Liver (tissue), 7 donors: ENCODE measurements at regions not wholly inside any gene's neighbourhood (a gene's known extent, or its start where the extent isn't known, plus 50 kb on each side); places are given as distances from the start of the nearest gene placed in this dataset.

ENCODE experiments used
- DNase-seq: peaks from one replicate; pipeline ENCODE4 v3.0.0-alpha.2; 2017; ENCODE audit warnings: low spot score
- H3K27ac ChIP-seq, 2 donors: one replicate each; pipeline ENCODE4 v1.7.0; 2013; ENCODE audit warnings: inconsistent platforms in 2 of 2, low read length in 2 of 2, control low read depth in 1 of 2, low read depth in 1 of 2, mild to moderate bottlenecking in 1 of 2
- H3K27me3 ChIP-seq, 4 donors: one replicate each; pipeline versions ENCODE4 v1.6.1 to v1.7.0; 2013; ENCODE audit warnings: low read length in 3 of 4, inconsistent platforms in 1 of 4, mild to moderate bottlenecking in 1 of 4, moderate library complexity in 1 of 4; ENCODE audit not compliant: control insufficient read depth in 4 of 4, insufficient read depth in 4 of 4
- H3K36me3 ChIP-seq, 4 donors: one replicate each; pipeline versions ENCODE4 v1.6.1 to v1.7.0; 2013; ENCODE audit warnings: low read length in 3 of 4, mild to moderate bottlenecking in 3 of 4, low read depth in 1 of 4, moderate library complexity in 1 of 4; ENCODE audit not compliant: control insufficient read depth in 4 of 4, insufficient read depth in 3 of 4
- H3K4me1 ChIP-seq, 4 donors: one replicate each; pipeline versions ENCODE4 v1.6.1 to v1.7.0; 2013; ENCODE audit warnings: low read length in 3 of 4, mild to moderate bottlenecking in 3 of 4, moderate library complexity in 1 of 4; ENCODE audit not compliant: control insufficient read depth in 4 of 4, insufficient read depth in 4 of 4
- H3K4me3 ChIP-seq, 3 donors: one replicate each; pipeline versions ENCODE4 v1.6.1 to v1.7.0; 2013; ENCODE audit warnings: low read length in 3 of 3, control low read depth in 1 of 3, low read depth in 1 of 3, mild to moderate bottlenecking in 1 of 3
- H3K9ac ChIP-seq, 2 donors: one replicate each; pipeline ENCODE4 v1.7.0; 2013; ENCODE audit warnings: low read length in 2 of 2, mild to moderate bottlenecking in 2 of 2, moderate library complexity in 2 of 2, control low read depth in 1 of 2, low read depth in 1 of 2
- H3K9me3 ChIP-seq, 4 donors: one replicate each; pipeline versions ENCODE4 v1.6.1 to v1.7.0; 2013; ENCODE audit warnings: low read length in 3 of 4; ENCODE audit not compliant: control insufficient read depth in 4 of 4
- EGR1 ChIP-seq, 2 donors: IDR thresholded peaks; 2 replicates each; pipeline ENCODE4 v1.6.1; 2016 to 2018; ENCODE audit warnings: antibody characterized with exemption in 2 of 2, low read depth in 2 of 2
- FOXA1 ChIP-seq: IDR thresholded peaks from 2 replicates; pipeline ENCODE4 v1.6.1; 2016; ENCODE audit warnings: antibody characterized with exemption
- GABPA ChIP-seq, 2 donors: IDR thresholded peaks in 1 of 2; conservative IDR thresholded peaks in 1 of 2; 2 replicates each; pipeline ENCODE4 v1.6.1; 2016; ENCODE audit warnings: antibody characterized with exemption in 2 of 2, mild to moderate bottlenecking in 1 of 2, moderate library complexity in 1 of 2
- HNF4A ChIP-seq, 2 donors: conservative IDR thresholded peaks; 2 replicates each; pipeline ENCODE4 v1.6.1; 2016; ENCODE audit warnings: antibody characterized with exemption in 2 of 2, mild to moderate bottlenecking in 2 of 2
- HNF4G ChIP-seq: IDR thresholded peaks from 2 replicates; pipeline ENCODE4 v1.6.1; 2016; ENCODE audit warnings: antibody characterized with exemption
- JUND ChIP-seq, 2 donors: IDR thresholded peaks; 2 replicates each; pipeline ENCODE4 v1.6.1; 2016; ENCODE audit warnings: antibody characterized with exemption in 2 of 2
- NR2F2 ChIP-seq: IDR thresholded peaks from 2 replicates; pipeline ENCODE4 v1.6.1; 2016; ENCODE audit warnings: antibody characterized with exemption
- RAD21 ChIP-seq, 2 donors: IDR thresholded peaks; 2 replicates each; pipeline ENCODE4 v1.6.1; 2016; ENCODE audit warnings: antibody characterized with exemption in 2 of 2, mild to moderate bottlenecking in 2 of 2
- RXRA ChIP-seq, 2 donors: IDR thresholded peaks; 2 replicates each; pipeline ENCODE4 v1.6.1; 2017 to 2018; ENCODE audit warnings: antibody characterized with exemption in 2 of 2, mild to moderate bottlenecking in 1 of 2
- TAF1 ChIP-seq: conservative IDR thresholded peaks from 2 replicates; pipeline ENCODE4 v1.6.1; 2016; ENCODE audit warnings: antibody characterized with exemption, mild to moderate bottlenecking
- YY1 ChIP-seq: IDR thresholded peaks from 2 replicates; pipeline ENCODE4 v1.6.1; 2016; ENCODE audit warnings: antibody characterized with exemption, mild to moderate bottlenecking
- WGBS: extraction: QIAGEN DNeasy Blood & Tissue Kit; methylation state at CpG from one replicate; pipeline ENCODE4 v1.1.7; 2013; 5-methylcytosine and 5-hydroxymethylcytosine counted together
- TF ChIP-seq, protein P1 (sequence below): IDR thresholded peaks from 2 replicates; pipeline ENCODE4 v1.6.1; 2016; ENCODE audit warnings: antibody characterized with exemption
- TF ChIP-seq, protein P2 (sequence below): IDR thresholded peaks from 2 replicates; pipeline ENCODE4 v1.6.1; 2016; ENCODE audit warnings: antibody characterized with exemption
- TF ChIP-seq, protein P3 (sequence below): IDR thresholded peaks from 2 replicates; pipeline ENCODE4 v1.6.1; 2016; ENCODE audit warnings: antibody characterized with exemption, mild to moderate bottlenecking
- donor health status: healthy.
- donor health status: healthy.
- donor health status: healthy.
- donor health status: healthy.

DNA sequence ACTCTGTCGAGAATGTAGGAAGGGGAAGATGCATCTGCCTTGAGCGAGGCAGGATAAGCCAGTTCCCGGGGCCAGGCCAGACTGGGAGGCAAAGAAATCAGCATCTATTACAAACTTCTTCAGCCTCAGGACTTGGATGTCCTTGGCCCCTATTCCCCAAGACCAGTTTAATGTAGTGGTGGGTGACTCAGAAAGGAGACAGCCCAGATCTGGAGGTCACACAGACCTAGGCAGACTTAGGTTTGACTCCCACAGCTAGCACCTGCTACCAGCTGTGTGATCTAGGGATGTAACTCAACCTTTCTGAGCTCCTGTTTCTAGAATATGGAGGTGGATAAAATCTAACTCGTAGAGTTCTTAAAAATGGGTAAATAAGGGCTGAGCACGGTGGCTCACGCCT, 409.5 kb upstream of the PROK2 start:
- H3K27me3 ChIP-seq, result no peaks in the 10 kb centered on the region
- H3K9ac ChIP-seq, result no peak overlapping the region
- no peak for DNase-seq
- peaks cover 0 to 12% (median 5%) of the 10 kb centered on the region in 4 donors for H3K4me1 ChIP-seq
- H3K4me3 ChIP-seq, result no peak overlapping the region
- peaks cover 0 to 3% (median 0%) of the 10 kb centered on the region in 4 donors for H3K9me3 ChIP-seq
- 96% methylated on average over 6 of the region's 6 CpGs for WGBS
- H3K27ac ChIP-seq, result no peak overlapping the region
- TF ChIP-seq HNF4G (no peak), GABPA (IDR thresholded peaks at IDR 0.05 in 1 of 2, conservative IDR thresholded peaks at IDR 0.05 in 1 of 2) (no peak), EGR1 (IDR thresholded peaks at IDR 0.05; ENCODE audit: low read depth in 2 of 2) (no peak), RXRA (IDR thresholded peaks at IDR 0.05) (no peak)
- TF ChIP-seq, protein P1, sequence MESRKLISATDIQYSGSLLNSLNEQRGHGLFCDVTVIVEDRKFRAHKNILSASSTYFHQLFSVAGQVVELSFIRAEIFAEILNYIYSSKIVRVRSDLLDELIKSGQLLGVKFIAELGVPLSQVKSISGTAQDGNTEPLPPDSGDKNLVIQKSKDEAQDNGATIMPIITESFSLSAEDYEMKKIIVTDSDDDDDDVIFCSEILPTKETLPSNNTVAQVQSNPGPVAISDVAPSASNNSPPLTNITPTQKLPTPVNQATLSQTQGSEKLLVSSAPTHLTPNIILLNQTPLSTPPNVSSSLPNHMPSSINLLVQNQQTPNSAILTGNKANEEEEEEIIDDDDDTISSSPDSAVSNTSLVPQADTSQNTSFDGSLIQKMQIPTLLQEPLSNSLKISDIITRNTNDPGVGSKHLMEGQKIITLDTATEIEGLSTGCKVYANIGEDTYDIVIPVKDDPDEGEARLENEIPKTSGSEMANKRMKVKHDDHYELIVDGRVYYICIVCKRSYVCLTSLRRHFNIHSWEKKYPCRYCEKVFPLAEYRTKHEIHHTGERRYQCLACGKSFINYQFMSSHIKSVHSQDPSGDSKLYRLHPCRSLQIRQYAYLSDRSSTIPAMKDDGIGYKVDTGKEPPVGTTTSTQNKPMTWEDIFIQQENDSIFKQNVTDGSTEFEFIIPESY, result no peak
- TF ChIP-seq, protein P2, sequence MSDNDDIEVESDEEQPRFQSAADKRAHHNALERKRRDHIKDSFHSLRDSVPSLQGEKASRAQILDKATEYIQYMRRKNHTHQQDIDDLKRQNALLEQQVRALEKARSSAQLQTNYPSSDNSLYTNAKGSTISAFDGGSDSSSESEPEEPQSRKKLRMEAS, result no peak
- H3K36me3 ChIP-seq, result no peaks in the 10 kb centered on the region

DNA sequence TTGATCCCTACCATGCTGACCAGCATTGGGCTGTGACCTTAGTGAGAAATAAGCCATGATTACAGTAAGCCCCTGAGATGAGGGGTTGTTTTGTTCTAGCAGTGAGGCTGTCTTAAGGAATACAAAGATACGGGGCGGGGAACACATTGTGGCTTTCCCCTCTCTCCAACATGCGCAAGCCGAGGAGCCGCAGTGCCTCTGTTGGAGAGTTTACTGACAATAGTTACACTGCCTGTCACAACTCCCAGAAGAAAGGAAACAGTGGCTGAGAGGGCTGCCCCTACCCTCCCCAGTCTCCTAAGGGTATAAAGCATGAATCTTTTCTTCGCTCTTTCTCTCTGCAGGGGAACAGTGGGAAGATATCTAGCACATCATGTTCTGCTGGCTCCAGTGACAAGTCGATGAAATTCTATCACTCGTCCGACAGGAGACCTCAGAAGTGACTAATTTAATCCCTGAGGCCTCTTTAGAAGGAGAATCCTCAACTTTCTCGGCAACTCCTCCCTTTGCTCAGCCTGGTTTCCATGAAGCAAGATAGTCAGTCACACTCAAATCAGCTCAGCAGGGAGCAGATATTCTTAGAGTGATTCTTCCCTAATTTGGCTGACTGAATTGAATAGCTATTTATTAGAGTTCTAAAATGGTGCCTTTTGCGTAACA, 409.0 kb upstream of the PROK2 start:
- WGBS, result 96% methylated on average over 11 of the region's 11 CpGs

More for the DNA sequence above, 409.0 kb upstream of the PROK2 start:
- no peak overlapping the region for H3K27ac ChIP-seq
- H3K9ac ChIP-seq, result no peak overlapping the region
- peaks cover 0 to 13% (median 5%) of the 10 kb centered on the region in 4 donors for H3K4me1 ChIP-seq
- no peaks in the 10 kb centered on the region for H3K36me3 ChIP-seq
- DNase-seq, result no peak
- peaks cover 0 to 3% (median 0%) of the 10 kb centered on the region in 4 donors for H3K9me3 ChIP-seq
- no peak for TF ChIP-seq RAD21 (IDR thresholded peaks at IDR 0.05)
- TF ChIP-seq TAF1, result no peak
- TF ChIP-seq JUND (IDR thresholded peaks at IDR 0.05), result no peak
- no peak for TF ChIP-seq YY1
- TF ChIP-seq GABPA (IDR thresholded peaks at IDR 0.05 in 1 of 2, conservative IDR thresholded peaks at IDR 0.05 in 1 of 2), result no peak
- TF ChIP-seq, protein P3, sequence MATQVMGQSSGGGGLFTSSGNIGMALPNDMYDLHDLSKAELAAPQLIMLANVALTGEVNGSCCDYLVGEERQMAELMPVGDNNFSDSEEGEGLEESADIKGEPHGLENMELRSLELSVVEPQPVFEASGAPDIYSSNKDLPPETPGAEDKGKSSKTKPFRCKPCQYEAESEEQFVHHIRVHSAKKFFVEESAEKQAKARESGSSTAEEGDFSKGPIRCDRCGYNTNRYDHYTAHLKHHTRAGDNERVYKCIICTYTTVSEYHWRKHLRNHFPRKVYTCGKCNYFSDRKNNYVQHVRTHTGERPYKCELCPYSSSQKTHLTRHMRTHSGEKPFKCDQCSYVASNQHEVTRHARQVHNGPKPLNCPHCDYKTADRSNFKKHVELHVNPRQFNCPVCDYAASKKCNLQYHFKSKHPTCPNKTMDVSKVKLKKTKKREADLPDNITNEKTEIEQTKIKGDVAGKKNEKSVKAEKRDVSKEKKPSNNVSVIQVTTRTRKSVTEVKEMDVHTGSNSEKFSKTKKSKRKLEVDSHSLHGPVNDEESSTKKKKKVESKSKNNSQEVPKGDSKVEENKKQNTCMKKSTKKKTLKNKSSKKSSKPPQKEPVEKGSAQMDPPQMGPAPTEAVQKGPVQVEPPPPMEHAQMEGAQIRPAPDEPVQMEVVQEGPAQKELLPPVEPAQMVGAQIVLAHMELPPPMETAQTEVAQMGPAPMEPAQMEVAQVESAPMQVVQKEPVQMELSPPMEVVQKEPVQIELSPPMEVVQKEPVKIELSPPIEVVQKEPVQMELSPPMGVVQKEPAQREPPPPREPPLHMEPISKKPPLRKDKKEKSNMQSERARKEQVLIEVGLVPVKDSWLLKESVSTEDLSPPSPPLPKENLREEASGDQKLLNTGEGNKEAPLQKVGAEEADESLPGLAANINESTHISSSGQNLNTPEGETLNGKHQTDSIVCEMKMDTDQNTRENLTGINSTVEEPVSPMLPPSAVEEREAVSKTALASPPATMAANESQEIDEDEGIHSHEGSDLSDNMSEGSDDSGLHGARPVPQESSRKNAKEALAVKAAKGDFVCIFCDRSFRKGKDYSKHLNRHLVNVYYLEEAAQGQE, result no peak
- no peak for TF ChIP-seq HNF4A (conservative IDR thresholded peaks at IDR 0.05)
- no peak for TF ChIP-seq RXRA (IDR thresholded peaks at IDR 0.05)
- TF ChIP-seq FOXA1, result no peak
- no peak for TF ChIP-seq EGR1 (IDR thresholded peaks at IDR 0.05; ENCODE audit: low read depth in 2 of 2)
- TF ChIP-seq, protein P2, result no peak
- TF ChIP-seq NR2F2, result no peak
- H3K27me3 ChIP-seq, result no peaks in the 10 kb centered on the region
- no peak overlapping the region for H3K4me3 ChIP-seq
